ENCODE measurements at regions not wholly inside any gene's neighbourhood (a gene's known extent, or its start where the extent isn't known, plus 50 kb on each side); places are given as distances from the start of the nearest gene placed in this dataset.

- TF ChIP-seq CTCF (IDR thresholded peaks at IDR 0.05; ENCODE audit: borderline replicate concordance, extremely low read depth, low read length, poor library complexity, severe bottlenecking) (no peak), EZH2 (IDR thresholded peaks at IDR 0.05; ENCODE audit: borderline replicate concordance, low read depth, low read length, severe bottlenecking) (no peak)
These were observed 173.3 kb upstream of the FAR2 start for GRCh38 chr12:28975564-28976340.
